ENCODE measurements at regions not wholly inside any gene's neighbourhood (a gene's known extent, or its start where the extent isn't known, plus 50 kb on each side); places are given as distances from the start of the nearest gene placed in this dataset.

GRCh38 chr2:57891086-57891712, 155.4 kb upstream of the VRK2 start:
- POLR2A ChIA-PET, result no interaction called here
- Mint-ChIP-seq H3K36me3 (ENCODE audit: insufficient read depth, unreplicated experiment) (no peaks in the 10 kb centered on the region), H3K27ac (ENCODE audit: low read depth, unreplicated experiment) (no peak overlapping the region), H3K9me3 (ENCODE audit: unreplicated experiment) (no peaks in the 10 kb centered on the region), H3K4me1 (ENCODE audit: insufficient read depth, unreplicated experiment) (peaks cover 4% of the 10 kb centered on the region), H3K27me3 (ENCODE audit: insufficient read depth, unreplicated experiment) (no peaks in the 10 kb centered on the region), H3K4me3 (ENCODE audit: unreplicated experiment) (no peak overlapping the region)
- TF ChIP-seq, protein P1, sequence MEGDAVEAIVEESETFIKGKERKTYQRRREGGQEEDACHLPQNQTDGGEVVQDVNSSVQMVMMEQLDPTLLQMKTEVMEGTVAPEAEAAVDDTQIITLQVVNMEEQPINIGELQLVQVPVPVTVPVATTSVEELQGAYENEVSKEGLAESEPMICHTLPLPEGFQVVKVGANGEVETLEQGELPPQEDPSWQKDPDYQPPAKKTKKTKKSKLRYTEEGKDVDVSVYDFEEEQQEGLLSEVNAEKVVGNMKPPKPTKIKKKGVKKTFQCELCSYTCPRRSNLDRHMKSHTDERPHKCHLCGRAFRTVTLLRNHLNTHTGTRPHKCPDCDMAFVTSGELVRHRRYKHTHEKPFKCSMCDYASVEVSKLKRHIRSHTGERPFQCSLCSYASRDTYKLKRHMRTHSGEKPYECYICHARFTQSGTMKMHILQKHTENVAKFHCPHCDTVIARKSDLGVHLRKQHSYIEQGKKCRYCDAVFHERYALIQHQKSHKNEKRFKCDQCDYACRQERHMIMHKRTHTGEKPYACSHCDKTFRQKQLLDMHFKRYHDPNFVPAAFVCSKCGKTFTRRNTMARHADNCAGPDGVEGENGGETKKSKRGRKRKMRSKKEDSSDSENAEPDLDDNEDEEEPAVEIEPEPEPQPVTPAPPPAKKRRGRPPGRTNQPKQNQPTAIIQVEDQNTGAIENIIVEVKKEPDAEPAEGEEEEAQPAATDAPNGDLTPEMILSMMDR (IDR thresholded peaks at IDR 0.05; ENCODE audit: unreplicated experiment), result no peak
- intact Hi-C loops (cut with micrococcal nuclease), result no loop called here
- CTCF ChIA-PET, result interaction anchor here (0.8 kb wide), 1 partner anchor 172 kb away, joined by 3 read pairs; no protein-coding TSS in a partner anchor
- no peak for DNase-seq (ENCODE audit: unreplicated experiment)
- no TSS peak for BruUV-seq (replicated peaks)

GRCh38 chr2:57892920-57893319, 153.7 kb upstream of the VRK2 start:
- TF ChIP-seq, protein P1 (IDR thresholded peaks at IDR 0.05; ENCODE audit: unreplicated experiment), result no peak
- no peak for DNase-seq (ENCODE audit: unreplicated experiment)
- H3K27me3 Mint-ChIP-seq (ENCODE audit: insufficient read depth, unreplicated experiment), result no peaks in the 10 kb centered on the region
- POLR2A ChIA-PET, result no interaction called here
- CTCF ChIA-PET, result no interaction called here
- H3K9me3 Mint-ChIP-seq (ENCODE audit: unreplicated experiment), result no peaks in the 10 kb centered on the region
- no TSS peak for BruUV-seq (replicated peaks)
- intact Hi-C loops (cut with micrococcal nuclease), result no loop called here
- peaks cover 4% of the 10 kb centered on the region for H3K4me1 Mint-ChIP-seq (ENCODE audit: insufficient read depth, unreplicated experiment)
- no peak overlapping the region for H3K27ac Mint-ChIP-seq (ENCODE audit: low read depth, unreplicated experiment)
- H3K36me3 Mint-ChIP-seq (ENCODE audit: insufficient read depth, unreplicated experiment), result no peaks in the 10 kb centered on the region
- no peak overlapping the region for H3K4me3 Mint-ChIP-seq (ENCODE audit: unreplicated experiment)

DNA sequence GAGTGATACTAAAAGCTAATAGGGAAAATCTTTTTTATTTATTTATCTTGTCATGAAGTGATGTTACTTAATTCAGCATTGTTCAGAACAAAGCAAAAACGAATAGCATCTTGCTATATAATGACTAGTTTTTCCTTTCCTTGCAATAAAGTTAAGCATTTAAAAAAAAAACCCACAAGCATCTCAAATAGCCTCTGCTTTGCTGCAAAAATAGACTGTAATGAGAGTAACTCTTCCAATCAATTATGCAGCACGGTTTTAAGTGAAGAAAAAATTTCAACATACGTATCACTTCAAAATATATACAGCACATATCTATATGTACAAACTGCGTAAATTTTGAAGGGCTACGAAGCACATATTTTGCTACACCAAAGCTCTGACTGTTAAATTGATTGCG, 153.3 kb upstream of the VRK2 start:
- ChIA-PET CTCF (no interaction called here), POLR2A (no interaction called here)
- intact Hi-C loops (cut with micrococcal nuclease), result no loop called here
- Mint-ChIP-seq H3K27ac (ENCODE audit: low read depth, unreplicated experiment) (no peak overlapping the region), H3K4me3 (ENCODE audit: unreplicated experiment) (no peak overlapping the region), H3K36me3 (ENCODE audit: insufficient read depth, unreplicated experiment) (no peaks in the 10 kb centered on the region), H3K4me1 (ENCODE audit: insufficient read depth, unreplicated experiment) (peaks cover 4% of the 10 kb centered on the region), H3K9me3 (ENCODE audit: unreplicated experiment) (no peaks in the 10 kb centered on the region), H3K27me3 (ENCODE audit: insufficient read depth, unreplicated experiment) (no peaks in the 10 kb centered on the region)
- TF ChIP-seq, protein P1 (IDR thresholded peaks at IDR 0.05; ENCODE audit: unreplicated experiment), result no peak
- no peak for DNase-seq (ENCODE audit: unreplicated experiment)
- no TSS peak for BruUV-seq (replicated peaks)

GRCh38 chr2:57893786-57894185, 152.8 kb upstream of the VRK2 start:
- Mint-ChIP-seq H3K36me3 (ENCODE audit: insufficient read depth, unreplicated experiment) (no peaks in the 10 kb centered on the region), H3K4me3 (ENCODE audit: unreplicated experiment) (no peak overlapping the region), H3K27ac (ENCODE audit: low read depth, unreplicated experiment) (no peak overlapping the region), H3K4me1 (ENCODE audit: insufficient read depth, unreplicated experiment) (peaks cover 4% of the 10 kb centered on the region), H3K9me3 (ENCODE audit: unreplicated experiment) (no peaks in the 10 kb centered on the region), H3K27me3 (ENCODE audit: insufficient read depth, unreplicated experiment) (no peaks in the 10 kb centered on the region)
- ChIA-PET CTCF (no interaction called here), POLR2A (no interaction called here)
- no peak for DNase-seq (ENCODE audit: unreplicated experiment)
- intact Hi-C loops (cut with micrococcal nuclease), result no loop called here
- TF ChIP-seq, protein P1 (IDR thresholded peaks at IDR 0.05; ENCODE audit: unreplicated experiment), result no peak
- no TSS peak for BruUV-seq (replicated peaks)
